HS-27A (cell line): ENCODE measurements at regions not wholly inside any gene's neighbourhood (a gene's known extent, or its start where the extent isn't known, plus 50 kb on each side); places are given as distances from the start of the nearest gene placed in this dataset.

Experiments
- DNase-seq: peaks from one replicate; pipeline ENCODE4 v3.0.0-alpha.2; 2012; ENCODE audit warnings: low read depth, missing footprints

DNA sequence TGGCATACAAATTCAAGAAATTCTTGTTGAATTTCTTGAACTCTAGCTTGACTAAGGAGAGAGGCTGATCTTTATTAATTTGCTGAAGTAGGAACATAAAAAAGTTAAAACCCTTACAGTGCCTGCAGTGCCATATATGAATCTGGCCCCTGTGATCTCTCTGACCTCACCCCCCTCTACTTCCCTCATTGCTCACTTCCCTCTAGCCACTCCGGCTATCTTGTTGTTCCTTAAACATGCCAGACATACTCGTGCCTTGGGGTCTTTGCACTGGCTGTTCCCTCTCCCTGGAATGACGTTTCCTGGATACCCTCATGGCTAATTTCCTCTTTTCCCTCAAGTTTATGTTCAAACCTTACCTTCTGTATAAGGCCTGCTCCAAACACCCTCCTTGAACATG lies 246.3 kb upstream of the SIX2 start:
- DNase-seq = no peak

DNA sequence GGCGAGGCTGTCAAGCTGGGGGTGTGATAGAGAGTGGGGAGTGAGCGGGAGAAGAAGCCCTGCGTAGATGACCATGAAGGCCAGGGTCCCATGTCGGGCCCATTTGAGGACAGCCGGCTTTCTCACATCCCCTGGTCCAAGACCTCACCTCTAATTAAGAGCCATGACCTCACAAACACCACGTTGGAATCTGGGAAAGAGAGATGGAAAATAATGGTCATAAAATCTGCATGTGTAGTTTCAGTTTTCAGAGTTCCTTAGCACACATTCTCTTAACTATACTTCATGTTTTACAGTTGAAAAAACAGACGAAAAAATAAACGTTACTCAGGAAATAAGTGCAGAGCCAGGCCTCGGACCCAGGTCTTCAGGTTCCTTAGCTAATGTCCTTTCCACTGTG lies 244.8 kb upstream of the SIX2 start:
- DNase-seq = no peak

GRCh38 chr2:45253151-45253550 lies 243.9 kb upstream of the SIX2 start:
- no peak for DNase-seq

DNA sequence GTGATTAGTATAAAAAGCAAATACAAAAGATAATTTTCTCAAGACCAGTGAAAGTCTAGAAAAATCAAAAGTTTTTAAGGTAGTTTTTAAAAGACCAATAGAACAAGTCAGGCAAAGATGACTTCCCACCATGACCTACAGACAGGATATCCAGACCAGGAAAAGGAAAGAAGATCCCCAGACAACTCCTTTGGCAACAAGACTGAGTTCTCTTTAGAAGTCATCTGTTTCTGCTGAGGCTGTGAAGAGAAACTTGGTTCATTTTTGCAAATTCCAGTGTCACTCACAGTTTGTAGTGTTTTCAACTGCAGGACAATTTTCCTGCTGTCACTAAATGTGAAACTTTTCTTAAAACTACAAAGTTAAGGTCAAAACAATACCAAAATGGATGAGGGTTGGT lies 240.9 kb upstream of the SIX2 start:
- no peak for DNase-seq

GRCh38 chr2:45248214-45248613 lies 239.0 kb upstream of the SIX2 start:
- DNase-seq = no peak

DNA sequence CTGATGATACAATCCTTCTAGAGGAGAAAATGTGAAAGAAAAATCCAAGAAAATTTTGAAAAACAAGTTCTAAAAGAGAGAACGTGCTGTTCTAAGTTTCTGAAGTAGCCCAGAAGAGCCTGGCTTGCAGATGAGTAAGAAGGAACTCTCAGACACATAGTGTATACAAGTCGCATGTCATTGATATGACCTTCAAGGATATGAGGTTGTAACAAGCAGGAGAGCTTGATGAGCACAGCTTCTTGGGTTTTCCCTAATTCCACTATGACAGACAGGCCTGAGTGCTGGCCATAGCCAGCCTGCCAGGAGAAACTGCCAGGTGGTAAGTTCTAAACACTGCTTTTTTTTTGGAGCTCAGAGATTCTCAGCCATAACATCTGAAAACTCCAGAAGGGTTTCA lies 235.7 kb upstream of the SIX2 start:
- no peak for DNase-seq

- DNase-seq = peak; percentile 31
These were observed 233.0 kb upstream of the SIX2 start for GRCh38 chr2:45242161-45242741.

GRCh38 chr2:45241061-45241561 lies 231.9 kb upstream of the SIX2 start:
- DNase-seq = peak; percentile 64

DNA sequence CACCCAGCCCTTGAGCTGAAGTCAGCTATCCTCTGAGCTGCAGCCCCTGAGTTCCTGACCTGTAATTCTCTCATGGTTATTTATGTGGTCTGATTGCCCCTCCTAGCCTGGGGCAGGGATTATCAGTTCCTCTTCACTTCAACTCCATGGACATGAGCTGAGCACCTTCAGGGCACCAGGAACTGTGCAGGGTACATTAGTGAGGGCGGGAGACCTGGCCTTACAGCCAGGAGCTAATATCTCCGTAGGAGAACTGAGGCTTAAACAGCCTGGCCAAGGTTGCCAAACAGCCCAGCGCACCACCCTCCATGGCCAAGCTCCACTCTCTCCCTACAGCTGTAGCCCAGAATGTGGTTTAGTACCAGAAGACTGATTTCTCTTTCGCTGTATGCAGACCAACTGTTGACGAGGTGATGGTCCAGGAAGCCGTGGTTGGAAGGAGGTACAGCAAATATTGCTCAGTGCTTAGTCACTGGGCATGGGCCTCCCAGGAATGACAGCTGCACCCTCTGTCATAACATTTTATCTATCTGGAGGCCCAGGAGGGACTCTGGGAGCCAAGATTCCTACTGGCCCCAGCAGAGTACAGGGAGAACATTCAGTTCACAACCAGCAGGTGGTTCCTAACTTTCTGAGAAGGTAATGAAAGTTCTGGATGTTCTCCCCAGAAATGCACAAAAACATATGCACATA lies 228.7 kb upstream of the SIX2 start:
- DNase-seq = peak; percentile 98

- no peak for DNase-seq
These were observed 227.9 kb upstream of the SIX2 start for GRCh38 chr2:45237128-45237527.

DNA sequence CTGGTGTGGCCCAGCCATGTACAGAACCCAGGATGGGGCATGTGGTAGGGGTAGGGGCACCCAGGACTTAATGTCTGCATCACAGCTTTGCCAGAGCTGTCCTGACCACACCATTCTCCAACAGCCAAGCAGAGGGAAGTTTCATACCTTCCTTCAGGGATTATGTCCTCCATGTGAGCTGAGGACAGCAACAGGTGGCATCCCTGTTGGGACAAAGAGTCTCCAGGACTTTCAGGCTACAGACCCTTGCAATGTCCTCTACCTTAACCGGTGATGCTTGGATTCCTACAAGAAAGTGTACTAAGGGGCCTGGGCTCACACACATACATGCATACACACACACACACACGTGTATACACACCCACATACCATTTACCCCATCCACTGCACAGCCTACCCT lies 227.0 kb upstream of the SIX2 start:
- no peak for DNase-seq

DNA sequence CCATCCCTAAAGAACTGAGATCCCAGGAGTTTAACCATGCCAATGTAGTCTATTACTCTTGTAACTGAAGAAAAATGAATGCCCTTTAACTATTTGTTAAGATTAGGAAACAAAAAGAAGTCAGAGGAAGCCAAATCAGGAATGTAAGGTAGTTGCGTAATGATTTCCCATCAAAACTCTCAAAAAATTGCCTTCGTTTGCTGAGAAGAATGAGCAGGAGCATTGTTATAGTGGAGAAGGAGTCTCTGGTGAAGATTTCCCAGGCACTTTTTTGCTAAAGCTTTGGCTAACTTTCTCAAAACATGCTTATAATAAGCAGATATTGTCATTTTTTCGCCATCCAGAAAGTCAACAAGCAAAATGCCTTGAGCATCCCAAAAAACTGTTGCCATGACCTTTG lies 224.0 kb upstream of the SIX2 start:
- no peak for DNase-seq

DNA sequence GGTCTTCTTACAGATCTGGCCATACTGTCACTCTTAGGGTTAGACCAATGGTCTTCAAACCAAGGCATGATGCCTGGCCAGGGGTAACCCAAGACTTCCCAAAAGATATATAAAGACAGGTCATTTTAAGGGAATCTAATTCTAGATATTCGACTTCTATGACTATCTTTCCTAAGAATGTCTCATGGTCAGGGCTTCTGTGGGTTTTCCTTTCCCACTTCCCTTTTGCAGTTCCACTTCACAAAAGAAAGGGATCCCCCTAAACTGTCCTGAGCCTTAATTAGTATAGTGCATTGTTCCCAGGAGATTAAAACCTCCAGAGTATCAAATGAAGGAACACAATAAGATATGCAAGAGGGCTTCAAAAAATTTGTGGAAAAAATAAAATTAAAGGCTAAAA lies 223.6 kb upstream of the SIX2 start:
- no peak for DNase-seq

GRCh38 chr2:45229411-45229810 lies 220.2 kb upstream of the SIX2 start:
- no peak for DNase-seq

DNA sequence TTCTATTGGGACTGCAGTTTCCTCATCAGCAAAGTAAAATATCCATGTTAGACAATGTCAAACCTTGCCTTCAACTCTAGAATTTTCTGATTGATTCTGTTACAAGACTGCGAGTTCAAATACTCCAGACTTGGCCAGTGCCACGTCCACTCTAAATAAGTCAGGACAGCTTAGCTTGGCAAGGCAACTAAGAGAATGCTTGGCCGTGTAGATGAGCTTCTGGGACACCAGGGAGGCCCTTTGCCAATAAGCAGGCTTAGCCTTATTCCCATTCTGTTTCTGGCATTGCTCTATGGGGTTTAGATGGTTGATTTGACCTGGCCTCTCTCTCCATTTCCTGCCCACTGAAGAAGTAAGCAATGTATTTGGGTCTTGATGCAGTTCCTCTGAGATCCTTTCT lies 218.1 kb upstream of the SIX2 start:
- no peak for DNase-seq

DNA sequence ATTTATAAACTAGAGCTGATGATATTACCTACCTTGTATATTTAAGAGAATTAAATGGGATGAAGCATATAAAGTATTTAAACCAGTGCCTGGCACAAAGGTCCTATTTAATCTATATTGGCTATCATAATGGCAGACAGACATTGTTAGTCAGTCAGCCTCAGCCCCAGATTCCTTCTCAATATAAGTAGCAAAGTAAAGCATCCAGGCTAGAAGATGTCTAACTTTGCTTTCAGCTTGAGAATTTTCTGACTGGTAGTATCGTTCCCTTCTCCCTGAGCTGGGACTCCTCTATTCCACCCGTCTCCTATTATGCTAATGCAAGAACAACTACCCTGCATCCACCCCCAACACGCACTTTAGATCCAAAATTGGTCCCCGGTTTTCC lies 215.7 kb upstream of the SIX2 start:
- DNase-seq = no peak

GRCh38 chr2:45224321-45224992 lies 215.2 kb upstream of the SIX2 start:
- DNase-seq = no peak

DNA sequence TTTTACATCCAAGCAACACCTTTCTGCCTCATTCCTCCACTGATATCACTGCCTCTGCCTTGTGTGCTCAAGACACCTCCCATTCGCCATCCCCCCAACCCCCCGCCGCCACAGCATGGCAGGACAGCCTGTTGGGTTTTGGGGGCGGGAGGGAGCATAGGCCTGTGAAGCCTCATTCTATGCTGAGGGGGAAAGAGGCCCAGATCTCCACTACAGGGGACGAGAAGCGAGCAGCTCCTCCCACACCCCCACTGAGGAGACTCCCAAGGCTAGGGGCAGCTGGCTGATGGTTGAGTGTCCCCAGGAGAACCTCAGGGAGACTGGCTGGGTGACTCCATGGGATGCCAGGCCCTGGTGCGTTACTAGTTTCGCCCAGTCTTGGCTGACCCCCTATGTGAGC lies 214.3 kb upstream of the SIX2 start:
- DNase-seq = no peak

DNA sequence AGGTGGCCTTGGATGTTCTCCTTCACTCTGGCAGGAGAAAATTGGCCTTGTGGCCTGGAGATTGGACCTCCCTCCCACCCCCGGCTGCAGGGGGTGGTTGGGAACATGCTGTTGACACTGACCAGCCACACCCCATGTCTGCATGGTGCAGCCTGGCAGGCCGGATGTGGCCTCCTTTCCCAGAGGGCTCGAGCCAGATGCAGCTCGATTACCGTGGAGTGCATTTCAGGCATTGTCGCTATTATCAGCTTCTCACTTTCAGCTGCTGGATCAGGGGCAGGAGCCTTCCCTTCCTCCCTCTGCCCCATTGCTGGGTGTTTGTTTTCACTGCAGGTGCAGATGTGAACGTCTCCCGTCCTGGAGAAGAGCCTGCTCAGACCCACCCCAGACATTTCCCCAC lies 211.0 kb upstream of the SIX2 start:
- no peak for DNase-seq

DNA sequence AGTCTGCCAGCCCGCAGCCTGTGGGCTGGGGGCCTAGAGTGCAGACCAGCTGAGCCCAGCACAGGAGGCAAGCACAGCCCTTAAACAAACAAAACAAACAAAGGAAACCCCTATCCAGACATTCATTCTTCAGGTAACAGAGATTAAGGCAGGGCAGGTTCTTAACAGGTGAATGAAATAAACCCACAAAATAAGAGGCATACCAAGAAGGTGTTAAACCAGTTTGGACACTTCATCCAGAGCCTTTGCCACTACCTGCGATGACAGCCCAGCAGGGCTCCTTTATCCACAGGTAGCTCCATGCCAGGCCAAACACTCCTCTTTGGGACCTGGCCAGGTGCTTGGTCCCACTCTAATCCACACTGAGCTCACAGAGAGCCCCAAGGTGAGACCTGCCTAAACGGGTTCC lies 209.7 kb upstream of the SIX2 start:
- DNase-seq = no peak

DNA sequence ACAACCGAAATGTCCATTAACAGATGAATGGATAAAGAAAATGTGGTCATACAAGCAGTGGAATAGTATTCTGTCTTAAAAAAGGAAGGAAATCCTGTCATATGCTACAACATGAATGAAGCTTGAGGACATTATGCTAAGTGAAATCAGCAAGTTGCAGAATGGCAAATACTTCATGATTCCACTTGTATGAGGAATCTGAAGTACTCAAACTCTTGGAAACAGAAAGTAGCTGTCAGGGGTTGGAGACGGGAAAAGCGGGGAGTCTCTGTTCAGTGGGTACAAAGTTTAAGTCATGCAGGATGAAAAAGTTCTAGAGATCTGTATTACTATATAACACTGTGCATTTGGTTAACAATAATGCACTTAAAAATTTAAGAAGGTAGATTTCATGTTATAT lies 209.0 kb upstream of the SIX2 start:
- DNase-seq = no peak

- DNase-seq = no peak
These were observed 206.9 kb upstream of the SIX2 start for GRCh38 chr2:45216118-45216517.

DNA sequence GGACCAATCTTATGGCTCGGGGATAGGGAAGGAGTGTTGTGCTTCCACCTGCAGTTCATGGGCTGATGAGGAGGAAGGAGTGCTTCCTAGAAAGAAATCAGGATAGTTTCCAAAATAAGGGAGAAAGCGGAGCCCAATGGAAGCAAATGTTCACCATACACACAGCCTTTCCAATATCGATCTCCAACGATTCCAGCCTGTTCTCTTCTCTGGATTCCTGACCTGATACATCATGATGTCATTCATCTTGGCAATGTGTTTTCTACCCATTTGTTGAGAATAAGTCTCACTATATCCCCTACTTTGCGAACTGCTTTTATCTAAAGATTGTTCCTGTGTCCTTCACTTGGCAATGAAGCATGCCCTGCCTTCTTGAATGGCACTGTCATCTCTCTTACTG lies 205.3 kb upstream of the SIX2 start:
- DNase-seq = no peak
